Endothelial cell of umbilical vein (primary cell): ENCODE measurements at regions not wholly inside any gene's neighbourhood (a gene's known extent, or its start where the extent isn't known, plus 50 kb on each side); places are given as distances from the start of the nearest gene placed in this dataset.

Experiments
- MYC ChIP-seq: IDR thresholded peaks from one replicate; pipeline ENCODE4 v1.6.1; 2011; ENCODE audit warnings: mild to moderate bottlenecking, low read depth, low read length
- POLR2A ChIP-seq: IDR thresholded peaks from 2 replicates; pipeline ENCODE4 v1.6.1; 2012; ENCODE audit warnings: low read depth, mild to moderate bottlenecking, control low read depth, low read length
- TF ChIP-seq, protein P1 (sequence below), 2 donors: IDR thresholded peaks; 1 replicate in 1 of 2; 2 replicates in 1 of 2; pipeline ENCODE4 v1.5.1; 2011; ENCODE audit warnings: low read length in 2 of 2, mild to moderate bottlenecking in 2 of 2, moderate library complexity in 2 of 2, control low read depth in 1 of 2, inconsistent platforms in 1 of 2, low read depth in 1 of 2; ENCODE audit not compliant: insufficient read depth in 1 of 2; ENCODE audit errors: extremely low read depth in 1 of 2

DNA sequence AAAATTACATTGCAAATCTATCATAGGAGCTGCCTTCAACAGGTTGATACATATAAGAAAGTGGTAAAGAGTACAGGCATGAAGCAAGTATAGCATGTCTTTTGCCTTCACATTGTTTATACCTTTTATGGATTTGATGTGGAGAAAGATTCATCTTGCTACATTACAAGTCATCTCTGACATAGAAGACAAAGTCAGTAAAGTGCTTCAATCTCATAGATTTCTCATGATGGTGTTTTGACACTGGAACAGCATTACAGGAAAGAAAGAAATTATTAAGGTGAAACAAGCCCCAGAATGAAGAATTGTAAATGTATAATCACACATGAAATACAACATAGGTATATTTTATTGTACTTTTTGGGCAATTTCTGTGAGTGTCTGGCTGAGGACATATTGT, 580.7 kb upstream of the MMS22L start:
- TF ChIP-seq, protein P1, sequence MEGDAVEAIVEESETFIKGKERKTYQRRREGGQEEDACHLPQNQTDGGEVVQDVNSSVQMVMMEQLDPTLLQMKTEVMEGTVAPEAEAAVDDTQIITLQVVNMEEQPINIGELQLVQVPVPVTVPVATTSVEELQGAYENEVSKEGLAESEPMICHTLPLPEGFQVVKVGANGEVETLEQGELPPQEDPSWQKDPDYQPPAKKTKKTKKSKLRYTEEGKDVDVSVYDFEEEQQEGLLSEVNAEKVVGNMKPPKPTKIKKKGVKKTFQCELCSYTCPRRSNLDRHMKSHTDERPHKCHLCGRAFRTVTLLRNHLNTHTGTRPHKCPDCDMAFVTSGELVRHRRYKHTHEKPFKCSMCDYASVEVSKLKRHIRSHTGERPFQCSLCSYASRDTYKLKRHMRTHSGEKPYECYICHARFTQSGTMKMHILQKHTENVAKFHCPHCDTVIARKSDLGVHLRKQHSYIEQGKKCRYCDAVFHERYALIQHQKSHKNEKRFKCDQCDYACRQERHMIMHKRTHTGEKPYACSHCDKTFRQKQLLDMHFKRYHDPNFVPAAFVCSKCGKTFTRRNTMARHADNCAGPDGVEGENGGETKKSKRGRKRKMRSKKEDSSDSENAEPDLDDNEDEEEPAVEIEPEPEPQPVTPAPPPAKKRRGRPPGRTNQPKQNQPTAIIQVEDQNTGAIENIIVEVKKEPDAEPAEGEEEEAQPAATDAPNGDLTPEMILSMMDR (IDR thresholded peaks at IDR 0.05; ENCODE audit: extremely low read depth in 1 of 2, insufficient read depth in 1 of 2, low read depth in 1 of 2, low read length in 2 of 2): no peak
- no peak for TF ChIP-seq POLR2A
- no peak for TF ChIP-seq MYC
